ENCODE measurements at regions not wholly inside any gene's neighbourhood (a gene's known extent, or its start where the extent isn't known, plus 50 kb on each side); places are given as distances from the start of the nearest gene placed in this dataset.
"Not testable (repeated sequence)": the region's sequence is repeated elsewhere in the genome, so short reads cannot be mapped to it uniquely, and the experiment has no call there.

GRCh38 chr9:119877306-119877705, 508.1 kb upstream of the BRINP1 start:
- in situ Hi-C loops (cut with HindIII; ENCODE audit: low pct_unique_long_range_greater_than_20kb, low sequenced_read_pairs): no loop called here
- ATAC-seq (no peak), DNase-seq (ENCODE audit: low read depth, low spot score) (no peak)
- no TSS peak for BruUV-seq (replicated peaks)
- CTCF ChIA-PET: no interaction called here
- H3K4me1 ChIP-seq (ENCODE audit: control insufficient read depth, insufficient read depth, low read length): no peaks in the 10 kb centered on the region
- no peaks in the 10 kb centered on the region for H3K27me3 ChIP-seq (ENCODE audit: control insufficient read depth, insufficient read depth, low read length)
- intact Hi-C loops (cut with micrococcal nuclease; ENCODE audit: unreplicated experiment): no loop called here
- no peak for TF ChIP-seq SIN3A (IDR thresholded peaks at IDR 0.05; ENCODE audit: borderline replicate concordance, insufficient read depth, low read depth, low read length)
- no peak for TF ChIP-seq REST (IDR thresholded peaks at IDR 0.05; ENCODE audit: insufficient read depth in 1 of 2, low read depth in 2 of 2, low read length in 1 of 2)
- no peak for TF ChIP-seq CTCF (IDR thresholded peaks at IDR 0.05)
- no peak for TF ChIP-seq TCF7L2 (IDR thresholded peaks at IDR 0.05; ENCODE audit: low read depth, low read length)
- TF ChIP-seq POLR2AphosphoS5 (IDR thresholded peaks at IDR 0.05; ENCODE audit: low read depth, low read length): no peak
- H3K9me3 ChIP-seq (ENCODE audit: control insufficient read depth, insufficient read depth, low read depth, low read length): no peaks in the 10 kb centered on the region
- POLR2A ChIA-PET: no interaction called here
- no peaks in the 10 kb centered on the region for H3K36me3 ChIP-seq (ENCODE audit: control insufficient read depth, insufficient read depth, low read length)
- no peak overlapping the region for H3K4me3 ChIP-seq (ENCODE audit: low read depth in 2 of 2, low read length in 2 of 2)
- no peak overlapping the region for H3K27ac ChIP-seq (ENCODE audit: low read length)

GRCh38 chr9:119873877-119874276, 504.6 kb upstream of the BRINP1 start:
- no peak for DNase-seq (ENCODE audit: low read depth, low spot score)
- no peak overlapping the region for H3K4me3 ChIP-seq (ENCODE audit: low read depth in 2 of 2, low read length in 2 of 2)
- in situ Hi-C loops (cut with HindIII; ENCODE audit: low pct_unique_long_range_greater_than_20kb, low sequenced_read_pairs) (no loop called here), intact Hi-C loops (cut with micrococcal nuclease; ENCODE audit: unreplicated experiment) (no loop called here)
- no peaks in the 10 kb centered on the region for H3K36me3 ChIP-seq (ENCODE audit: control insufficient read depth, insufficient read depth, low read length)
- BruUV-seq (replicated peaks): no TSS peak
- H3K9me3 ChIP-seq (ENCODE audit: control insufficient read depth, insufficient read depth, low read depth, low read length): no peaks in the 10 kb centered on the region
- no peak for ATAC-seq
- no peak for TF ChIP-seq TCF7L2 (IDR thresholded peaks at IDR 0.05; ENCODE audit: low read depth, low read length)
- TF ChIP-seq CTCF (IDR thresholded peaks at IDR 0.05): no peak
- TF ChIP-seq REST (IDR thresholded peaks at IDR 0.05; ENCODE audit: insufficient read depth in 1 of 2, low read depth in 2 of 2, low read length in 1 of 2): no peak
- no peak for TF ChIP-seq POLR2AphosphoS5 (IDR thresholded peaks at IDR 0.05; ENCODE audit: low read depth, low read length)
- no peak for TF ChIP-seq SIN3A (IDR thresholded peaks at IDR 0.05; ENCODE audit: borderline replicate concordance, insufficient read depth, low read depth, low read length)
- H3K27me3 ChIP-seq (ENCODE audit: control insufficient read depth, insufficient read depth, low read length): no peaks in the 10 kb centered on the region
- CTCF ChIA-PET: no interaction called here
- H3K27ac ChIP-seq (ENCODE audit: low read length): no peak overlapping the region
- POLR2A ChIA-PET: no interaction called here
- H3K4me1 ChIP-seq (ENCODE audit: control insufficient read depth, insufficient read depth, low read length): no peaks in the 10 kb centered on the region

GRCh38 chr9:119870251-119870650, 501.0 kb upstream of the BRINP1 start:
- H3K36me3 ChIP-seq (ENCODE audit: control insufficient read depth, insufficient read depth, low read length); H3K4me1 ChIP-seq (ENCODE audit: control insufficient read depth, insufficient read depth, low read length); in situ Hi-C loops (cut with HindIII; ENCODE audit: low pct_unique_long_range_greater_than_20kb, low sequenced_read_pairs); CTCF ChIA-PET; H3K9me3 ChIP-seq (ENCODE audit: control insufficient read depth, insufficient read depth, low read depth, low read length); DNase-seq (ENCODE audit: low read depth, low spot score); intact Hi-C loops (cut with micrococcal nuclease; ENCODE audit: unreplicated experiment); H3K27ac ChIP-seq (ENCODE audit: low read length); POLR2A ChIA-PET; H3K27me3 ChIP-seq (ENCODE audit: control insufficient read depth, insufficient read depth, low read length); ATAC-seq; BruUV-seq (replicated peaks); H3K4me3 ChIP-seq (ENCODE audit: low read depth in 2 of 2, low read length in 2 of 2): not testable (repeated sequence)
